AG10803 (cell line): ENCODE measurements at regions not wholly inside any gene's neighbourhood (a gene's known extent, or its start where the extent isn't known, plus 50 kb on each side); places are given as distances from the start of the nearest gene placed in this dataset.
A peak's percentile ranks its signal among the peaks of the same experiment; 100 is the strongest.

Source experiments
- DNase-seq: peaks from one replicate; pipeline ENCODE4 v3.0.0; 2010; ENCODE audit warnings: low read depth
- H3K4me3 ChIP-seq: 2 replicates; pipeline ENCODE4 v1.5.1; 2011; ENCODE audit warnings: mild to moderate bottlenecking, low read length, control low read depth
- CTCF ChIP-seq: conservative IDR thresholded peaks from 2 replicates; pipeline ENCODE4 v1.5.1; 2011; ENCODE audit warnings: mild to moderate bottlenecking, low read length, control low read depth, inconsistent platforms

DNA sequence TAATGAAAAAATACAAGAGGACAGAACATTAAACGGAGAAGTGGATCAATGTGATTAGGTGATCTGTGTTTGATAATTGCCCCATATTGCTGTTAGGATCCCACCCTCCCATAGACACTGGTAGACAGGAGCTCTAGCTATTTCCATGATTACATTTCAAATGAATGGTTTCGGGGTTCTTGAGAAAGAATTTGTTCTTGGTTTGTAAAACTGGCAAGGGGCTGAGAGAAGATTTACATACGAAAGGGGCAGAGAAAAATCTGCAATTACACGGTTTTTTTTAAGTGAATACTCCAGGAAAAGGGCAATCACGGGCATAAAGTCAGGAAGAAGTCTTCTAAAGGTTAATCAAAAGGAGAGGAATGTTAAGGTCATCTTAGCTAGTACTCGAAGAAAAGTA is 2125.7 kb upstream of the PCDH20 start:
- H3K4me3 ChIP-seq = no peak overlapping the region
- DNase-seq = no peak
- no peak for TF ChIP-seq CTCF

DNA sequence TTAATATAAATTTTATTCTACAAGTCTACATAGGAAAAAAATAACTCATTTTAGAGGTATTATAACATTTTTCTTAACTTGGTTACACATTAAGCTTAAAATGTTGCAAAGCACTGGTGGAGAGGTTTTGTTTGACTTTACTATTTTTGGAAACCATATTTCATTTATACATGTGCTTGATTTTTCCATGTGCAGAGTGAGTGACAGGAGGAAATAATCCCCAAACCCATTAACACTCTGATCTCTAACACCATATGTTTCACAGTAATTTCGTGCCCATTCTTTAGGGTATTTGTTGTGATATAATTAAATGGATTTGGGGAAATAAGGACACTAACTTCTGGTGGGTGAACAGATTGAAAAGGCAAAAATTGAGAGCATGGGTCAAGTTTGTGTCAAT is 2124.4 kb upstream of the PCDH20 start:
- no peak for DNase-seq
- no peak for TF ChIP-seq CTCF
- no peak overlapping the region for H3K4me3 ChIP-seq

- no peak for TF ChIP-seq CTCF
- no peak overlapping the region for H3K4me3 ChIP-seq
- DNase-seq = peak; percentile 75
These were observed 2101.7 kb upstream of the PCDH20 start for GRCh38 chr13:63517371-63517770.

- TF ChIP-seq CTCF = no peak
These were observed 2100.5 kb upstream of the PCDH20 start for GRCh38 chr13:63516124-63516523.

DNA sequence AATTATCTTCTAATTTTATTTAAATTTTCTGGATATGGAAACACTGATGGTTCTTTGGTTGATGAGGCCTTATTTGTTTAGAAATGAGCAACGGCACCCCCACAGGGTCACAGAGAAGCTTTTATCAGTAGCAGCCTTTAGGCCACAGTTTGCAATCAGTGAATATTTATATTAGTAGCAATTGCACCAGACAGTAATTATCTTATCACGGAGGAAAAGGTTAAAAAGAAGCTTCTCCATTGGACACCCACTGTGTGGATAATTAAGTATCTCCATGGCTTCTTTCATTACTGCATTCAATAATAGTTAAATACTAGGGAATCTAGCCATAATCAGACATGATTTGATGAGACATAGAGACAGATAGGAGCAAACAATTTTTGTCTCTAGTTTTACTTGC is 2099.2 kb upstream of the PCDH20 start:
- no peak overlapping the region for H3K4me3 ChIP-seq
- TF ChIP-seq CTCF = no peak
- DNase-seq = no peak

More at GRCh38 chr13:63516124-63516523, 2100.5 kb upstream of the PCDH20 start:
- DNase-seq = no peak
- H3K4me3 ChIP-seq = no peak overlapping the region

- H3K4me3 ChIP-seq = no peak overlapping the region
- TF ChIP-seq CTCF = no peak
- DNase-seq = no peak
These were observed 2096.4 kb upstream of the PCDH20 start for GRCh38 chr13:63512095-63512494.

DNA sequence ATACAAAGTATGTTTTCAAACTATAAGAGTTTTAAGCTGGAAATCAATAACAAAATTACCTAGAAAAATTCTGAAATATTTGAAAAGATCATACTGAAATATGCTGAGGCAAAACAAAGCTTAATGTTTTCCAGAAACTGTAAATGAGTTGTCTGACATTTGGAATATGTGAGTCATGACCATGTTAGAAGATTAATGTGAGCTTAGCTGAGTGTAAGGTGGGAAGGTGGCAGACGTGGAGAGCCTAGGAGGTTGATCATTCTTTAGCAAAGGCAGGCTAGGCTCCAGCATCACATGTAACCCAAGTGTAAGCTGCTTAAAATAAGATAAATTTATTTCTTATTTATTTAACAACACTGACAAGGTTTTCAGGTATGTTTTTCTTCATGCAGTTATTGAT is 2086.1 kb upstream of the PCDH20 start:
- TF ChIP-seq CTCF = no peak

More for the DNA sequence above, 2086.1 kb upstream of the PCDH20 start:
- DNase-seq = no peak
- no peak overlapping the region for H3K4me3 ChIP-seq
